ENCODE measurements at regions not wholly inside any gene's neighbourhood (a gene's known extent, or its start where the extent isn't known, plus 50 kb on each side); places are given as distances from the start of the nearest gene placed in this dataset.

DNA sequence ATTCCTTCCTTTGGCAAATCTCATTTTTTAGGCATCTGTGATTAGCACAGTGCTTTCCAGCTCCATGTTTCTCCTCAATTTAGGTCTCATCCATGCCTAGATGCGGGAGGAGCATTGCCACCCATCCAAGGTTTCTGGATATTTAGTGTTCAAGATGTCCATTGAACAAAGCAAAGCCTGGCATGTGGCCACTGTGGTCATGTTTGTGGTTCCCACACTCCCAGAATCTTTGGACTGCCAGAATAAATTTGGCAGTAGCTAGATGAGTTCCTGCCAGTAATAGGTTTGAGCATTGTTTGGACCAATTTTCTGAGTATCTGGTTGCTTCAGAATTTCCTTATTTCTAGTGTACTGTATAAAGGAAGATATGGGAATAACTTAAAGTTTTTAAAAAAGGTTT, 1124.1 kb downstream of the ADGRL3 start:
- DNase-seq (ENCODE audit: low read depth): no peak
- TF ChIP-seq, protein P1, sequence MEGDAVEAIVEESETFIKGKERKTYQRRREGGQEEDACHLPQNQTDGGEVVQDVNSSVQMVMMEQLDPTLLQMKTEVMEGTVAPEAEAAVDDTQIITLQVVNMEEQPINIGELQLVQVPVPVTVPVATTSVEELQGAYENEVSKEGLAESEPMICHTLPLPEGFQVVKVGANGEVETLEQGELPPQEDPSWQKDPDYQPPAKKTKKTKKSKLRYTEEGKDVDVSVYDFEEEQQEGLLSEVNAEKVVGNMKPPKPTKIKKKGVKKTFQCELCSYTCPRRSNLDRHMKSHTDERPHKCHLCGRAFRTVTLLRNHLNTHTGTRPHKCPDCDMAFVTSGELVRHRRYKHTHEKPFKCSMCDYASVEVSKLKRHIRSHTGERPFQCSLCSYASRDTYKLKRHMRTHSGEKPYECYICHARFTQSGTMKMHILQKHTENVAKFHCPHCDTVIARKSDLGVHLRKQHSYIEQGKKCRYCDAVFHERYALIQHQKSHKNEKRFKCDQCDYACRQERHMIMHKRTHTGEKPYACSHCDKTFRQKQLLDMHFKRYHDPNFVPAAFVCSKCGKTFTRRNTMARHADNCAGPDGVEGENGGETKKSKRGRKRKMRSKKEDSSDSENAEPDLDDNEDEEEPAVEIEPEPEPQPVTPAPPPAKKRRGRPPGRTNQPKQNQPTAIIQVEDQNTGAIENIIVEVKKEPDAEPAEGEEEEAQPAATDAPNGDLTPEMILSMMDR (IDR thresholded peaks at IDR 0.05; ENCODE audit: insufficient read depth, low read depth, low read length, missing control alignments): no peak
- no peak overlapping the region for H3K4me3 ChIP-seq (ENCODE audit: low read depth, low read length)

DNA sequence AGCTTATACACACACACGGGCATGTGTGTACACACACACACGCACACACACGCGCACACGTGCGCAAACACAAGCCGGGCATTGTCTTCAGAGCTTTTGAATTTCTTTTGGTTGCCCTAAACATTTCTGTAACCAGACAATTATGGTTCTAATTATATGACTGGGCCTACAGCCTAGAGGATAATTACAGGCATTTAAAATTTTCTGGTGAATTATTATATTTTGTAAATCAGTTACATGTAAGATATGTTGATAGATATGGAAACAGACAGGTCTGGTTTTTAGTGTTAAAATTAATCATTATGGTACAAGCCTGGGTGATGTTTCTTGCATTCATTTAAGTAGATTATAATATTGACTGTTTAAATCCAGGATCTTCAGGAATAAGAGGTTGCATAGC, 1120.5 kb downstream of the ADGRL3 start:
- no peak for DNase-seq (ENCODE audit: low read depth)
- TF ChIP-seq, protein P1 (IDR thresholded peaks at IDR 0.05; ENCODE audit: insufficient read depth, low read depth, low read length, missing control alignments): no peak
- H3K4me3 ChIP-seq (ENCODE audit: low read depth, low read length): no peak overlapping the region

DNA sequence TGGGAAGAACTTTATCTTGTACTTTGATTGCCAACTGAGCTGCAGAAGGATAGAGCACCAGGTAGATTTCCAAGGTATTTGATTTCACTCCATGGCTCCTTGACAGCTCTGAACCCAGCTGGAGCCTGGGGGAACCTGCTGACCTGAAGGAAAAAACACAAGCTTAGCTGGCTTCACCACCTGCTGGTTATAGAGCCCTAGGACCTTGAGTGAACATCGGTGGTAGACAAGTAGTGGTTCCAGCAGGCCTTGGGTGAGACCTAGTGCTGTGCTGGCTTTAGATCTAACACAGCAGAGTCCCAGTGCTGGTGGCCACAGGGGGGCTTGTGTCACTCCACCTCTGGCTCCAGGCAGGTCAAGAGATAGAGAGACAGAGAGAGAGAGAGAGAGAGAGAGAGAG, 1102.6 kb downstream of the ADGRL3 start:
- H3K4me3 ChIP-seq (ENCODE audit: low read depth, low read length): no peak overlapping the region
- no peak for DNase-seq (ENCODE audit: low read depth)
- TF ChIP-seq, protein P1 (IDR thresholded peaks at IDR 0.05; ENCODE audit: insufficient read depth, low read depth, low read length, missing control alignments): no peak

DNA sequence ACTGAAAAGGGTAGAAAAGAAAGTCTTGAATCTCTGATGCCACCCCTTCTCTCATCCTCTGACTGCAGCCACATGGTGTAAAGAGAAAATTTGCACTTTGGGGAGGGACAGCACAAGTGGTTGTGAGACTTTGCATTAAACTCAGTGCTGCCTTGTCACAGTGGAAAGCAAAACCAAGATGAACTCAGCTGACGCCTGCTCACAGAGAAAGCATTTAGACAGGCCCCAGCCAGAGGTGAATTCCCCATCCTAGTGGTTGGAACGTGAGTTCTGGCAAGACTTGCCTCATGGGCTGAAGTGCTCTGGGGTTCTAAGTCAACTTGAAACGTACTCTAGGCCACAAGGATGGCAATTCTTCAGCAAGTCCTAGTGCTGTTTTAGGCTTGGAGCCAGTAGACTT, 1101.4 kb downstream of the ADGRL3 start:
- TF ChIP-seq, protein P1 (IDR thresholded peaks at IDR 0.05; ENCODE audit: insufficient read depth, low read depth, low read length, missing control alignments): no peak
- no peak for DNase-seq (ENCODE audit: low read depth)
- no peak overlapping the region for H3K4me3 ChIP-seq (ENCODE audit: low read depth, low read length)

DNA sequence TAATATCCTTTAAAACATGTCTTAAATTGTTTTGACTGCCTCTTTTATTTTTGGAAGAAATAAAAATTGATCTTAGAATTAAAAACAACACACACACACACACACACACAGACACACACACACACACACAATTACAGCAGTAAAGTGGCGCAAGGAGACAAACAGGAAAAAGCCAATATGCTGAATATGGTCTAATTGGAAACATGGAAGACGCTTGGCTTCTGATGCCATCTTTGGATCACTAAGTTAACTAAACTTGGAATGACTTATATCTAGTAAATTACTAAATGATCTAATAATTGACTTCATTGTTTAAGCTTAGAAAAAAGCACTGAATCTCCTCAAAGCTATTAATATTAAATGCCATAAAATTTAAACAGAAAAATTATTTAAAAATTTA, 1093.4 kb downstream of the ADGRL3 start:
- DNase-seq (ENCODE audit: low read depth): no peak
- no peak overlapping the region for H3K4me3 ChIP-seq (ENCODE audit: low read depth, low read length)
- TF ChIP-seq, protein P1 (IDR thresholded peaks at IDR 0.05; ENCODE audit: insufficient read depth, low read depth, low read length, missing control alignments): no peak

DNA sequence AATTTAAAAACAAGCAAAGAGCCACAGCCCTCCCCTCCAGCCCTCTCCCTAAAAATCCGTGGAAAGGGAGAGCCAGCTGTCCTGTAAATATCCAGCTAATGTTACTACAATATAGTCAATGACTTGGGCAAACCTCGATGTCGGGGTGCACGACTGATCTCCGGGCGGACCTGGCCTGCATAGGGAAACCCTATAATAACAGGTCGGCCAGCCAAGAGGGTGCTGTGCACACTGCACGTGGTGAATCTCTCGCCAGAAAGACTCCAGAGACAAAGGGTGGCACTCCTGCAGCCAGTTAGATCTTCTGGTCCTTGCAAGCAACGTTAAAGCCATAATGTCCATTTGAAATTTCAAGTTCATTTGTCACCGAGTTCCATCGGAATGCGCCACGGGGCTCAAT, 1092.8 kb downstream of the ADGRL3 start:
- no peak overlapping the region for H3K4me3 ChIP-seq (ENCODE audit: low read depth, low read length)
- DNase-seq (ENCODE audit: low read depth): no peak
- TF ChIP-seq, protein P1 (IDR thresholded peaks at IDR 0.05; ENCODE audit: insufficient read depth, low read depth, low read length, missing control alignments): no peak

DNA sequence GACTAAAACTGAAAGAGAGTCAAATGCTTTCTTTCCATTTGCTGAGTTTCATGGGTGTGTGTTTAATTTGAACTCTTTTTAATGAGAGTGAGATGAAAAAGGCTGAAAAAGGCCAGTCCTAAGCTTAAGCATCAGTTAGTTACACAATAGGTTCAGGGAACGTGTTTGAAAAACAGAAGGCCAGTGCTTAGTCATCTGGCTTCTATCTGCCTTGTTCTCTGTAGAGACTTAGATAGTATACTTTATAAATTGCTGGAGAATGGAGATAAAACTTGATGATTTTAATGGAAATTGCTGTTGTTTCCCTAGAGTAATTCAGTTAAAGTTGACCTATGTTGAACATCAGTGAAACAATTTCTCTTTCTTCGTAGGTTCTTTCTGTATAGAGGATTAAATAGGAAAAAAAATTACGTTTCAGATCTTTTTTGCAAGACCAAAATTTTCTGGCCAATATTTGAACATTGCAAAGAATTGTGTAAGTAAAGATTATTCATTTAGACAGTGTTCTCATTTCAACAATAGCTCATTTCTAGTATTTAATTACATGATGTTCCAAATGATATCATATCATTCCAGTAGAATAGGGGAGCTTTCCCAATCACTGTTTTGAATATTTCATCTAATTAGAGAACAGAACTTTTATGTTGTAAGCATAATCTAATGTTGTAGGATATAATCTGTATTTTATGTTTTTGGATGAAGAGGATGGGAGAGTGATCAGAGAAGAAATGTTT, 1088.8 kb downstream of the ADGRL3 start:
- TF ChIP-seq, protein P1 (IDR thresholded peaks at IDR 0.05; ENCODE audit: insufficient read depth, low read depth, low read length, missing control alignments): no peak
- no peak for DNase-seq (ENCODE audit: low read depth)
- H3K4me3 ChIP-seq (ENCODE audit: low read depth, low read length): no peak overlapping the region
